ENCODE measurements at regions not wholly inside any gene's neighbourhood (a gene's known extent, or its start where the extent isn't known, plus 50 kb on each side); places are given as distances from the start of the nearest gene placed in this dataset.

- Histone ChIP-seq H3K9ac (ENCODE audit: low read length) (no peak overlapping the region), H3K9me3 (ENCODE audit: control insufficient read depth, insufficient read depth, low read depth, low read length) (no peaks in the 10 kb centered on the region), H3K27me3 (ENCODE audit: control insufficient read depth, insufficient read depth, low read length) (no peaks in the 10 kb centered on the region), H3K4me1 (ENCODE audit: control insufficient read depth, insufficient read depth, low read length) (peaks cover 28% of the 10 kb centered on the region), H3K27ac (ENCODE audit: low read depth, low read length) (no peak overlapping the region), H3K36me3 (ENCODE audit: control insufficient read depth, insufficient read depth, low read length) (no peaks in the 10 kb centered on the region), H3K4me3 (ENCODE audit: low read depth, low read length) (no peak overlapping the region)
Measured at GRCh38 chr9:81374459-81375186, 314.7 kb downstream of the TLE1 start.

GRCh38 chr9:81373294-81373693 is 316.1 kb downstream of the TLE1 start:
- H3K4me3 ChIP-seq (ENCODE audit: low read depth, low read length) = no peak overlapping the region
- H3K4me1 ChIP-seq (ENCODE audit: control insufficient read depth, insufficient read depth, low read length) = peaks cover 28% of the 10 kb centered on the region
- no peak overlapping the region for H3K27ac ChIP-seq (ENCODE audit: low read depth, low read length)
- H3K9ac ChIP-seq (ENCODE audit: low read length) = no peak overlapping the region
- no peaks in the 10 kb centered on the region for H3K27me3 ChIP-seq (ENCODE audit: control insufficient read depth, insufficient read depth, low read length)
- no peaks in the 10 kb centered on the region for H3K36me3 ChIP-seq (ENCODE audit: control insufficient read depth, insufficient read depth, low read length)
- H3K9me3 ChIP-seq (ENCODE audit: control insufficient read depth, insufficient read depth, low read depth, low read length) = no peaks in the 10 kb centered on the region

- no peak overlapping the region for H3K27ac ChIP-seq (ENCODE audit: low read depth, low read length)
- H3K27me3 ChIP-seq (ENCODE audit: control insufficient read depth, insufficient read depth, low read length) = no peaks in the 10 kb centered on the region
- peaks cover 28% of the 10 kb centered on the region for H3K4me1 ChIP-seq (ENCODE audit: control insufficient read depth, insufficient read depth, low read length)
- H3K36me3 ChIP-seq (ENCODE audit: control insufficient read depth, insufficient read depth, low read length) = no peaks in the 10 kb centered on the region
- H3K9me3 ChIP-seq (ENCODE audit: control insufficient read depth, insufficient read depth, low read depth, low read length) = no peaks in the 10 kb centered on the region
- no peak overlapping the region for H3K9ac ChIP-seq (ENCODE audit: low read length)
- no peak overlapping the region for H3K4me3 ChIP-seq (ENCODE audit: low read depth, low read length)
Measured at GRCh38 chr9:81372628-81373191, 316.6 kb downstream of the TLE1 start.

- Histone ChIP-seq H3K27ac (ENCODE audit: low read depth, low read length) (no peak overlapping the region), H3K4me1 (ENCODE audit: control insufficient read depth, insufficient read depth, low read length) (peaks cover 24% of the 10 kb centered on the region), H3K4me3 (ENCODE audit: low read depth, low read length) (no peak overlapping the region), H3K9me3 (ENCODE audit: control insufficient read depth, insufficient read depth, low read depth, low read length) (no peaks in the 10 kb centered on the region), H3K27me3 (ENCODE audit: control insufficient read depth, insufficient read depth, low read length) (no peaks in the 10 kb centered on the region), H3K36me3 (ENCODE audit: control insufficient read depth, insufficient read depth, low read length) (no peaks in the 10 kb centered on the region), H3K9ac (ENCODE audit: low read length) (no peak overlapping the region)
Measured at GRCh38 chr9:81371824-81372223, 317.5 kb downstream of the TLE1 start.

GRCh38 chr9:81370650-81371049 is 318.7 kb downstream of the TLE1 start:
- Histone ChIP-seq H3K27me3 (ENCODE audit: control insufficient read depth, insufficient read depth, low read length) (no peaks in the 10 kb centered on the region), H3K4me1 (ENCODE audit: control insufficient read depth, insufficient read depth, low read length) (peaks cover 21% of the 10 kb centered on the region), H3K36me3 (ENCODE audit: control insufficient read depth, insufficient read depth, low read length) (no peaks in the 10 kb centered on the region), H3K9ac (ENCODE audit: low read length) (no peak overlapping the region), H3K4me3 (ENCODE audit: low read depth, low read length) (no peak overlapping the region), H3K27ac (ENCODE audit: low read depth, low read length) (no peak overlapping the region), H3K9me3 (ENCODE audit: control insufficient read depth, insufficient read depth, low read depth, low read length) (no peaks in the 10 kb centered on the region)

- Histone ChIP-seq H3K4me1 (ENCODE audit: control insufficient read depth, insufficient read depth, low read length) (peaks cover 16% of the 10 kb centered on the region), H3K9me3 (ENCODE audit: control insufficient read depth, insufficient read depth, low read depth, low read length) (no peaks in the 10 kb centered on the region), H3K36me3 (ENCODE audit: control insufficient read depth, insufficient read depth, low read length) (no peaks in the 10 kb centered on the region), H3K27me3 (ENCODE audit: control insufficient read depth, insufficient read depth, low read length) (no peaks in the 10 kb centered on the region), H3K27ac (ENCODE audit: low read depth, low read length) (no peak overlapping the region), H3K9ac (ENCODE audit: low read length) (no peak overlapping the region), H3K4me3 (ENCODE audit: low read depth, low read length) (no peak overlapping the region)
Measured at GRCh38 chr9:81370096-81370495, 319.3 kb downstream of the TLE1 start.

GRCh38 chr9:81369121-81369520 is 320.2 kb downstream of the TLE1 start:
- Histone ChIP-seq H3K9ac (ENCODE audit: low read length) (no peak overlapping the region), H3K27ac (ENCODE audit: low read depth, low read length) (no peak overlapping the region), H3K4me1 (ENCODE audit: control insufficient read depth, insufficient read depth, low read length) (peaks cover 7% of the 10 kb centered on the region), H3K27me3 (ENCODE audit: control insufficient read depth, insufficient read depth, low read length) (no peaks in the 10 kb centered on the region), H3K9me3 (ENCODE audit: control insufficient read depth, insufficient read depth, low read depth, low read length) (no peaks in the 10 kb centered on the region), H3K4me3 (ENCODE audit: low read depth, low read length) (no peak overlapping the region), H3K36me3 (ENCODE audit: control insufficient read depth, insufficient read depth, low read length) (no peaks in the 10 kb centered on the region)

- H3K4me3 ChIP-seq (ENCODE audit: low read depth, low read length) = no peak overlapping the region
- H3K36me3 ChIP-seq (ENCODE audit: control insufficient read depth, insufficient read depth, low read length) = no peaks in the 10 kb centered on the region
- H3K9ac ChIP-seq (ENCODE audit: low read length) = no peak overlapping the region
- H3K27ac ChIP-seq (ENCODE audit: low read depth, low read length) = no peak overlapping the region
- no peaks in the 10 kb centered on the region for H3K4me1 ChIP-seq (ENCODE audit: control insufficient read depth, insufficient read depth, low read length)
- no peaks in the 10 kb centered on the region for H3K27me3 ChIP-seq (ENCODE audit: control insufficient read depth, insufficient read depth, low read length)
- H3K9me3 ChIP-seq (ENCODE audit: control insufficient read depth, insufficient read depth, low read depth, low read length) = peaks cover 3% of the 10 kb centered on the region; the same call in 1 of the 2 replicates
Measured at GRCh38 chr9:81363916-81364480, 325.3 kb downstream of the TLE1 start.

- Histone ChIP-seq H3K4me1 (ENCODE audit: control insufficient read depth, insufficient read depth, low read length) (no peaks in the 10 kb centered on the region), H3K9ac (ENCODE audit: low read length) (no peak overlapping the region), H3K4me3 (ENCODE audit: low read depth, low read length) (no peak overlapping the region), H3K36me3 (ENCODE audit: control insufficient read depth, insufficient read depth, low read length) (no peaks in the 10 kb centered on the region), H3K27me3 (ENCODE audit: control insufficient read depth, insufficient read depth, low read length) (no peaks in the 10 kb centered on the region), H3K9me3 (ENCODE audit: control insufficient read depth, insufficient read depth, low read depth, low read length) (peaks cover 3% of the 10 kb centered on the region; the same call in 1 of the 2 replicates), H3K27ac (ENCODE audit: low read depth, low read length) (no peak overlapping the region)
Measured at GRCh38 chr9:81361296-81361695, 328.1 kb downstream of the TLE1 start.

- H3K4me3 ChIP-seq (ENCODE audit: low read depth, low read length) = no peak overlapping the region
- H3K9ac ChIP-seq (ENCODE audit: low read length) = no peak overlapping the region
- H3K4me1 ChIP-seq (ENCODE audit: control insufficient read depth, insufficient read depth, low read length) = peaks cover 6% of the 10 kb centered on the region; the same call in 1 of the 2 replicates
- H3K36me3 ChIP-seq (ENCODE audit: control insufficient read depth, insufficient read depth, low read length) = no peaks in the 10 kb centered on the region
- no peaks in the 10 kb centered on the region for H3K9me3 ChIP-seq (ENCODE audit: control insufficient read depth, insufficient read depth, low read depth, low read length)
- H3K27ac ChIP-seq (ENCODE audit: low read depth, low read length) = no peak overlapping the region
- H3K27me3 ChIP-seq (ENCODE audit: control insufficient read depth, insufficient read depth, low read length) = no peaks in the 10 kb centered on the region
Measured at GRCh38 chr9:81351166-81351565, 338.2 kb downstream of the TLE1 start.

GRCh38 chr9:81344366-81344765 is 345.0 kb downstream of the TLE1 start:
- no peaks in the 10 kb centered on the region for H3K36me3 ChIP-seq (ENCODE audit: control insufficient read depth, insufficient read depth, low read length)
- peaks cover 6% of the 10 kb centered on the region; the same call in 1 of the 2 replicates for H3K4me1 ChIP-seq (ENCODE audit: control insufficient read depth, insufficient read depth, low read length)
- H3K9me3 ChIP-seq (ENCODE audit: control insufficient read depth, insufficient read depth, low read depth, low read length) = no peaks in the 10 kb centered on the region
- no peak overlapping the region for H3K4me3 ChIP-seq (ENCODE audit: low read depth, low read length)
- no peaks in the 10 kb centered on the region for H3K27me3 ChIP-seq (ENCODE audit: control insufficient read depth, insufficient read depth, low read length)
- no peak overlapping the region for H3K9ac ChIP-seq (ENCODE audit: low read length)
- H3K27ac ChIP-seq (ENCODE audit: low read depth, low read length) = no peak overlapping the region
